RWPE2 (cell line): ENCODE measurements at regions not wholly inside any gene's neighbourhood (a gene's known extent, or its start where the extent isn't known, plus 50 kb on each side); places are given as distances from the start of the nearest gene placed in this dataset.
A peak's percentile ranks its signal among the peaks of the same experiment; 100 is the strongest.

Experiments used
- ATAC-seq: fragments of 200-7000 bp; cut with Tn5 transposase; 3 replicates; pipeline ENCODE4 v1.9.1; 2021; ENCODE audit warnings: low read depth
- DNase-seq: peaks from one replicate; pipeline ENCODE4 v3.0.0-alpha.2; 2020; ENCODE audit warnings: low spot score
- H3K27ac ChIP-seq: fragments of 450-650 bp; 2 replicates; pipeline ENCODE4 v1.5.1; 2017; ENCODE audit warnings: mild to moderate bottlenecking; ENCODE audit not compliant: poor library complexity, severe bottlenecking
- H3K27me3 ChIP-seq: fragments of 250-450 bp; sonication (Bioruptor Pico); 2 replicates; pipeline ENCODE4 v1.5.1; 2021; ENCODE audit warnings: mild to moderate bottlenecking, moderate library complexity; ENCODE audit not compliant: insufficient read depth, poor library complexity, severe bottlenecking
- H3K36me3 ChIP-seq: fragments of 250-450 bp; sonication (Bioruptor Pico); 2 replicates; pipeline ENCODE4 v1.5.1; 2020; ENCODE audit warnings: low read depth, mild to moderate bottlenecking, moderate library complexity
- H3K4me1 ChIP-seq: fragments of 250-450 bp; sonication (Bioruptor Pico); 2 replicates; pipeline ENCODE4 v1.5.1; 2021; ENCODE audit warnings: mild to moderate bottlenecking, moderate library complexity; ENCODE audit not compliant: insufficient read depth, poor library complexity, severe bottlenecking
- H3K4me3 ChIP-seq: fragments of 250-450 bp; sonication (Bioruptor Pico); 2 replicates; pipeline ENCODE4 v1.5.1; 2021; ENCODE audit warnings: mild to moderate bottlenecking, moderate library complexity; ENCODE audit not compliant: severe bottlenecking
- H3K9me3 ChIP-seq: fragments of 250-450 bp; sonication (Bioruptor Pico); 2 replicates; pipeline ENCODE4 v1.5.1; 2021; ENCODE audit warnings: mild to moderate bottlenecking, moderate library complexity; ENCODE audit not compliant: severe bottlenecking
- TF ChIP-seq, protein P1 (sequence below): fragments of 450-650 bp; IDR thresholded peaks from one replicate; pipeline ENCODE4 v1.5.1; 2017; ENCODE audit warnings: mild to moderate bottlenecking, moderate library complexity; ENCODE audit not compliant: poor library complexity, severe bottlenecking

DNA sequence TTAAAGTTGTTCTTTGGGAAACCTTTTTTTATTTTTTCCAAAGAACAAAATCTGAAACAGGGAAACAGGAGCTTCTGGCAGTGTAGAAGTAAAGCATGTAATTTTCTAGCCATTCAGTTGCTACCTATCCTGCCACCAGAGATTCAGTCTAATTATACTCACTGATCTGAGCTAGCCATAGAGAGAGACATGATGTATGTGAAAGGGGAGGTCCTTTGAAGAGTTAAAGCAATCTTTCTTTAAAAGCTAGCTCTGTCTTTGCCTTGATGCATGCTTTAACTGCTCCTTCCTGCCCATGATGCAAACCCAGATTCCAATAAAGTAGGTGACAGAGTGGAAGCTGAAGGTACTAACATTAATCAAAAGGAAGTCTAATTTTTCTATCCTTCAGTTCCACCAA is 114.1 kb upstream of the GRIK2 start:
- ATAC-seq, result no peak
- Histone ChIP-seq H3K27ac (no peak overlapping the region), H3K4me3 (no peak overlapping the region), H3K27me3 (no peaks in the 10 kb centered on the region), H3K9me3 (no peaks in the 10 kb centered on the region), H3K4me1 (peaks cover 10% of the 10 kb centered on the region), H3K36me3 (no peaks in the 10 kb centered on the region)
- DNase-seq, result no peak
- TF ChIP-seq, protein P1, sequence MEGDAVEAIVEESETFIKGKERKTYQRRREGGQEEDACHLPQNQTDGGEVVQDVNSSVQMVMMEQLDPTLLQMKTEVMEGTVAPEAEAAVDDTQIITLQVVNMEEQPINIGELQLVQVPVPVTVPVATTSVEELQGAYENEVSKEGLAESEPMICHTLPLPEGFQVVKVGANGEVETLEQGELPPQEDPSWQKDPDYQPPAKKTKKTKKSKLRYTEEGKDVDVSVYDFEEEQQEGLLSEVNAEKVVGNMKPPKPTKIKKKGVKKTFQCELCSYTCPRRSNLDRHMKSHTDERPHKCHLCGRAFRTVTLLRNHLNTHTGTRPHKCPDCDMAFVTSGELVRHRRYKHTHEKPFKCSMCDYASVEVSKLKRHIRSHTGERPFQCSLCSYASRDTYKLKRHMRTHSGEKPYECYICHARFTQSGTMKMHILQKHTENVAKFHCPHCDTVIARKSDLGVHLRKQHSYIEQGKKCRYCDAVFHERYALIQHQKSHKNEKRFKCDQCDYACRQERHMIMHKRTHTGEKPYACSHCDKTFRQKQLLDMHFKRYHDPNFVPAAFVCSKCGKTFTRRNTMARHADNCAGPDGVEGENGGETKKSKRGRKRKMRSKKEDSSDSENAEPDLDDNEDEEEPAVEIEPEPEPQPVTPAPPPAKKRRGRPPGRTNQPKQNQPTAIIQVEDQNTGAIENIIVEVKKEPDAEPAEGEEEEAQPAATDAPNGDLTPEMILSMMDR, result no peak

DNA sequence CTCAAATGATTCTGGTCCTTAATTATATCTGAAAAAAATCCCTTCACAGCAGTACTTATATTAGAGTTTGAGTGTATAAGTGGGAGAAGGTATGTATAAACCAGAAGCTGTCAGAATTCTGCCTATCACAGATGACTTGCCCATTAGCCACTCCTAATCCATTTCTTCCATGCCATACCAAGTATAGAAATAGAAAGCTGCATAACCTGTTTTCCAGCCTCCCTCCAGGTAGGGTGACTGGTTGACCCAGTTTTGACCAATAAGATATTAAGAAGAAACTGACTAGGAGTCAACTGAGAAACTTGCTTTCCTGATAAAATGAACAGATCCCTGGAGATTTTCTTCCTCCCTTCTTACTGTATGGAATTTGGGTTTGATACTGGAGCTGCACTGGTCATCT is 112.2 kb upstream of the GRIK2 start:
- no peak overlapping the region for H3K27ac ChIP-seq
- H3K9me3 ChIP-seq, result no peaks in the 10 kb centered on the region
- no peak overlapping the region for H3K4me3 ChIP-seq
- H3K27me3 ChIP-seq, result no peaks in the 10 kb centered on the region
- TF ChIP-seq, protein P1, result no peak
- peaks cover 6% of the 10 kb centered on the region for H3K4me1 ChIP-seq
- peak; percentile 42; the same call in 2 of the 3 replicates for ATAC-seq
- no peaks in the 10 kb centered on the region for H3K36me3 ChIP-seq
- no peak for DNase-seq

DNA sequence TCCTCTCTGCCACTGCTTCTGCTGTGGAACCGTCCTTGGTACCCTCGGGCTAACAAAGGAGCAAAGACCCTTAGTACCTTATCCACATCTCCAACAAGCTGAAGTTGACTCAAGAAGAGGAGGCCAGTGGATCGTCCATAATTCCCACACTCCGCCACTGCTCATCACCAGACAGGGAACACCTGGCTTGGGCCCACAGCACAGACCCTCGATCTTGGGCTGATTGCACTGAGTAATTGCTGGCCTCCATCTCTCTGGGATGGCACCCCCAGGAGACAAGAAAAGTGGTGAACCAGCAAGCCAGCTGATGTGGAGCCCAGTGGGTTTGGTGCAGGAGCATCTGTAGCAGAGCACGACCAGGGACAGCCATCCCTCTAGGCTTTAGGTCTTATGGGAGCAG is 109.4 kb upstream of the GRIK2 start:
- ATAC-seq (no peak), DNase-seq (no peak)
- Histone ChIP-seq H3K9me3 (no peaks in the 10 kb centered on the region), H3K36me3 (no peaks in the 10 kb centered on the region), H3K27me3 (no peaks in the 10 kb centered on the region), H3K4me3 (no peak overlapping the region), H3K27ac (no peak overlapping the region), H3K4me1 (peaks cover 6% of the 10 kb centered on the region)
- TF ChIP-seq, protein P1, result no peak

DNA sequence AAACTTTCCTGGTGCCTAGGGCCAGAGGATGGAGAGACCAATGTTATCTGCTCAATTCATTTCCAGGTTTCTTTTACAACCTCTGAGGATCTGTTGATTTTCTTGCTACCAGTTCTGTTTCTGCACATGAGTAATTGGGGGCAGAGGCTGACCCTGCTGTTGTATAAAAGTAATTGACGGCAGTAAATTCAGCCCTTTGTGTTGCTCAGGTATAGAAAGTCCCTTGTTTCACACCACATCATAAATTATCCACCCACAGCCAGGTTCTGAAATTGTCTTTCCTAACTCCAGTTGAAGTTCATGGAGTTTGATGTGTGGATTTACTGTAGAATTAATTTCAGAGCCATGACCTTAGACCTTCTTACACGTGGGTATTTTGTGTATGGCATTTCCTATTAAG is 107.4 kb upstream of the GRIK2 start:
- H3K9me3 ChIP-seq, result no peaks in the 10 kb centered on the region
- no peak for DNase-seq
- no peaks in the 10 kb centered on the region for H3K36me3 ChIP-seq
- H3K4me1 ChIP-seq, result peaks cover 3% of the 10 kb centered on the region
- no peak overlapping the region for H3K27ac ChIP-seq
- H3K27me3 ChIP-seq, result no peaks in the 10 kb centered on the region
- TF ChIP-seq, protein P1, result no peak
- ATAC-seq, result no peak
- no peak overlapping the region for H3K4me3 ChIP-seq

DNA sequence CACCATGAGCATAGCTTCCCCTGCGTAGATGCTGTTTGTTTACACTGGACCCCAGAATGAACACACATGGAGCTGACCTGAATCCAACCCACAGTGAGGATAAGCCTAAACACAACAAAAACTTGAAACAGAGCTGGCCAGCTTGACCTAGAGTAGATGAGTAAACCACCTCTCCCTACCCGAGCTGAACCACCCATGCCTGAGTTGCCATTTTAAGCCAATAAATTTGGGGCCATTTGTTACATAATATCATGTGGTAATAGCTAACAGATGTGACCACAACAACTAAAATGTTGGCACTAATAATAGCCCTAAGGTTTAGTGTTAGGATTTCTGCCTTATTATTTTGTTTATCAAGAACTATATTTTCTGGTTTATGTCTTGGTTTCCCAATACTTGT is 103.2 kb upstream of the GRIK2 start:
- H3K27me3 ChIP-seq, result no peaks in the 10 kb centered on the region
- no peak for DNase-seq

More for the DNA sequence above, 103.2 kb upstream of the GRIK2 start:
- Histone ChIP-seq H3K4me1 (peaks cover 11% of the 10 kb centered on the region), H3K4me3 (no peak overlapping the region), H3K9me3 (no peaks in the 10 kb centered on the region), H3K27ac (no peak overlapping the region), H3K36me3 (no peaks in the 10 kb centered on the region)
- no peak for ATAC-seq
- TF ChIP-seq, protein P1, result no peak
